ENCODE measurements at regions not wholly inside any gene's neighbourhood (a gene's known extent, or its start where the extent isn't known, plus 50 kb on each side); places are given as distances from the start of the nearest gene placed in this dataset.

- H3K79me2 ChIP-seq (ENCODE audit: control insufficient read depth, insufficient read depth, low read length), result no peaks in the 10 kb centered on the region
- intact Hi-C loops (cut with micrococcal nuclease), result no loop called here
- no peak for DNase-seq
- POLR2A ChIA-PET, result no interaction called here
- no peak for ATAC-seq (ENCODE audit: low read depth)
- TF ChIP-seq CTCF (IDR thresholded peaks at IDR 0.05), result no peak
- no peak for TF ChIP-seq EZH2 (IDR thresholded peaks at IDR 0.05; ENCODE audit: borderline replicate concordance, insufficient read depth, low read depth, low read length, poor library complexity, severe bottlenecking)
- no peaks in the 10 kb centered on the region for H3K36me3 ChIP-seq (replicated peaks in 1 of 2; ENCODE audit: control extremely low read depth in 1 of 2, control insufficient read depth in 1 of 2, extremely low read depth in 1 of 2, insufficient read depth in 2 of 2, low read length in 1 of 2)
- no peaks in the 10 kb centered on the region for H3K4me1 ChIP-seq (ENCODE audit: control insufficient read depth in 2 of 2, insufficient read depth in 2 of 2, low read length in 2 of 2)
- H3K4me2 ChIP-seq (replicated peaks; ENCODE audit: low read depth, low read length, poor library complexity, severe bottlenecking), result no peak overlapping the region
- no peaks in the 10 kb centered on the region for H3K27me3 Mint-ChIP-seq
- no peaks in the 10 kb centered on the region for H3K4me1 Mint-ChIP-seq
- no peaks in the 10 kb centered on the region for H3K27me3 ChIP-seq (replicated peaks in 1 of 4; ENCODE audit: control extremely low read depth in 1 of 4, control insufficient read depth in 3 of 4, insufficient read depth in 4 of 4, low read length in 3 of 4)
- no peak overlapping the region for H3K4me3 Mint-ChIP-seq
- H4K20me1 ChIP-seq (ENCODE audit: control insufficient read depth, insufficient read depth, low read length, poor library complexity, severe bottlenecking), result no peaks in the 10 kb centered on the region
- peaks cover 0 to 20% (median 0%) of the 10 kb centered on the region in 3 donors for H3K9me3 ChIP-seq (ENCODE audit: control extremely low read depth in 1 of 3, control insufficient read depth in 2 of 3, insufficient read depth in 1 of 3, low read length in 2 of 3)
- H2AFZ ChIP-seq (ENCODE audit: insufficient read depth, low read depth, low read length, poor library complexity, severe bottlenecking), result no peak overlapping the region
- CTCF ChIA-PET, result no interaction called here
- H3K9me3 Mint-ChIP-seq (ENCODE audit: insufficient read depth), result peaks cover 9% of the 10 kb centered on the region
- H3K9ac ChIP-seq (ENCODE audit: low read length), result no peak overlapping the region
- no peak overlapping the region for H3K27ac ChIP-seq (ENCODE audit: low read length in 2 of 2)
- no peak overlapping the region for H3K4me3 ChIP-seq (ENCODE audit: control extremely low read depth in 1 of 5, extremely low read depth in 1 of 5, insufficient read depth in 1 of 5, low read depth in 2 of 5, low read length in 4 of 5)
- H3K27ac Mint-ChIP-seq, result no peak overlapping the region
- 11% methylated on average over 8 of the region's 13 CpGs for WGBS (ENCODE audit: insufficient coverage)
Observed at GRCh38 chr5:3092664-3093063, 341.2 kb upstream of the IRX2 start.

GRCh38 chr5:3092211-3092610 lies 340.7 kb upstream of the IRX2 start:
- intact Hi-C loops (cut with micrococcal nuclease), result no loop called here
- no peak for ATAC-seq (ENCODE audit: low read depth)
- no peak overlapping the region for H3K4me3 Mint-ChIP-seq
- H2AFZ ChIP-seq (ENCODE audit: insufficient read depth, low read depth, low read length, poor library complexity, severe bottlenecking), result no peak overlapping the region
- no peak overlapping the region for H3K4me2 ChIP-seq (replicated peaks; ENCODE audit: low read depth, low read length, poor library complexity, severe bottlenecking)
- no peak overlapping the region for H3K9ac ChIP-seq (ENCODE audit: low read length)
- no peaks in the 10 kb centered on the region for H4K20me1 ChIP-seq (ENCODE audit: control insufficient read depth, insufficient read depth, low read length, poor library complexity, severe bottlenecking)
- ChIA-PET CTCF (no interaction called here), POLR2A (no interaction called here)
- DNase-seq, result no peak
- H3K9me3 ChIP-seq (ENCODE audit: control extremely low read depth in 1 of 3, control insufficient read depth in 2 of 3, insufficient read depth in 1 of 3, low read length in 2 of 3), result peaks cover 0 to 20% (median 0%) of the 10 kb centered on the region in 3 donors
- H3K36me3 ChIP-seq (replicated peaks in 1 of 2; ENCODE audit: control extremely low read depth in 1 of 2, control insufficient read depth in 1 of 2, extremely low read depth in 1 of 2, insufficient read depth in 2 of 2, low read length in 1 of 2), result no peaks in the 10 kb centered on the region
- no peaks in the 10 kb centered on the region for H3K27me3 ChIP-seq (replicated peaks in 1 of 4; ENCODE audit: control extremely low read depth in 1 of 4, control insufficient read depth in 3 of 4, insufficient read depth in 4 of 4, low read length in 3 of 4)
- H3K9me3 Mint-ChIP-seq (ENCODE audit: insufficient read depth), result peaks cover 9% of the 10 kb centered on the region
- H3K27ac Mint-ChIP-seq, result no peak overlapping the region
- no peak for TF ChIP-seq CTCF (IDR thresholded peaks at IDR 0.05)
- H3K4me3 ChIP-seq (ENCODE audit: control extremely low read depth in 1 of 5, extremely low read depth in 1 of 5, insufficient read depth in 1 of 5, low read depth in 2 of 5, low read length in 4 of 5), result no peak overlapping the region
- H3K27ac ChIP-seq (ENCODE audit: low read length in 2 of 2), result no peak overlapping the region
- no peaks in the 10 kb centered on the region for H3K79me2 ChIP-seq (ENCODE audit: control insufficient read depth, insufficient read depth, low read length)
- no peaks in the 10 kb centered on the region for H3K27me3 Mint-ChIP-seq
- no peaks in the 10 kb centered on the region for H3K4me1 ChIP-seq (ENCODE audit: control insufficient read depth in 2 of 2, insufficient read depth in 2 of 2, low read length in 2 of 2)
- H3K4me1 Mint-ChIP-seq, result no peaks in the 10 kb centered on the region
- 68% methylated on average over 6 of the region's 7 CpGs for WGBS (ENCODE audit: insufficient coverage)
